GM12892 (cell line): ENCODE measurements at regions not wholly inside any gene's neighbourhood (a gene's known extent, or its start where the extent isn't known, plus 50 kb on each side); places are given as distances from the start of the nearest gene placed in this dataset.

Source experiments
- DNase-seq: peaks from one replicate; pipeline ENCODE4 v3.0.0; 2011; ENCODE audit not compliant: insufficient read length
- FAIRE-seq: peaks from 2 replicates; lab custom pipeline; 2011; peaks lifted over from hg19 to GRCh38; lab: Jason Lieb, UNC
- POLR2A ChIP-seq: IDR thresholded peaks from 2 replicates; pipeline ENCODE4 v1.6.1; 2011; ENCODE audit warnings: low read depth, low read length, control low read depth
- POLR2AphosphoS5 ChIP-seq: IDR thresholded peaks from 2 replicates; pipeline ENCODE4 v1.6.1; 2011; ENCODE audit warnings: low read depth, low read length, control low read depth
- TAF1 ChIP-seq: IDR thresholded peaks from 2 replicates; pipeline ENCODE4 v1.6.1; 2011; ENCODE audit warnings: low read depth, mild to moderate bottlenecking, control low read depth, low read length, borderline replicate concordance

- DNase-seq, result no peak
- TF ChIP-seq POLR2A, result no peak
- TF ChIP-seq TAF1, result no peak
- no peak for TF ChIP-seq POLR2AphosphoS5
- no peak for FAIRE-seq
These were observed 669.5 kb upstream of the GRM3 start for GRCh38 chr7:85974176-85974575.

GRCh38 chr7:85972504-85973141, 671.1 kb upstream of the GRM3 start:
- DNase-seq, result no peak
- no peak for FAIRE-seq

GRCh38 chr7:85954961-85955360, 688.7 kb upstream of the GRM3 start:
- TF ChIP-seq POLR2A (no peak), POLR2AphosphoS5 (no peak), TAF1 (no peak)
- FAIRE-seq, result no peak
- DNase-seq, result no peak

More at GRCh38 chr7:85972504-85973141, 671.1 kb upstream of the GRM3 start:
- TF ChIP-seq TAF1, result no peak

- TF ChIP-seq TAF1 (no peak), POLR2A (no peak), POLR2AphosphoS5 (no peak)
- DNase-seq, result no peak
- no peak for FAIRE-seq
These were observed 692.8 kb upstream of the GRM3 start for GRCh38 chr7:85950871-85951270.

GRCh38 chr7:85950418-85950817, 693.3 kb upstream of the GRM3 start:
- FAIRE-seq (no peak), DNase-seq (no peak)
- TF ChIP-seq POLR2A (no peak), POLR2AphosphoS5 (no peak), TAF1 (no peak)

- DNase-seq (no peak), FAIRE-seq (no peak)
- TF ChIP-seq TAF1, result no peak
- TF ChIP-seq POLR2A, result no peak
- TF ChIP-seq POLR2AphosphoS5, result no peak
These were observed 695.9 kb upstream of the GRM3 start for GRCh38 chr7:85947767-85948166.

GRCh38 chr7:85940798-85941197, 702.9 kb upstream of the GRM3 start:
- DNase-seq (no peak), FAIRE-seq (no peak)
- TF ChIP-seq POLR2A (no peak), POLR2AphosphoS5 (no peak), TAF1 (no peak)

GRCh38 chr7:85931919-85932318, 711.8 kb upstream of the GRM3 start:
- DNase-seq, result no peak
- TF ChIP-seq TAF1 (no peak), POLR2AphosphoS5 (no peak), POLR2A (no peak)
- no peak for FAIRE-seq

GRCh38 chr7:85928500-85928899, 715.2 kb upstream of the GRM3 start:
- TF ChIP-seq TAF1 (no peak), POLR2AphosphoS5 (no peak), POLR2A (no peak)
- DNase-seq (no peak), FAIRE-seq (no peak)

- no peak for TF ChIP-seq POLR2AphosphoS5
- TF ChIP-seq TAF1, result no peak
- no peak for TF ChIP-seq POLR2A
- DNase-seq (no peak), FAIRE-seq (no peak)
These were observed 716.5 kb upstream of the GRM3 start for GRCh38 chr7:85927226-85927625.

GRCh38 chr7:85924062-85924461, 719.6 kb upstream of the GRM3 start:
- FAIRE-seq, result no peak
- no peak for DNase-seq
- TF ChIP-seq POLR2AphosphoS5 (no peak), POLR2A (no peak), TAF1 (no peak)

GRCh38 chr7:85916016-85916415, 727.7 kb upstream of the GRM3 start:
- no peak for FAIRE-seq

GRCh38 chr7:85914437-85914836, 727.6 kb upstream of the SEMA3D start:
- no peak for TF ChIP-seq TAF1
- no peak for TF ChIP-seq POLR2A
- TF ChIP-seq POLR2AphosphoS5, result no peak
- no peak for FAIRE-seq

More at GRCh38 chr7:85916016-85916415, 727.7 kb upstream of the GRM3 start:
- DNase-seq, result no peak
- TF ChIP-seq POLR2A (no peak), POLR2AphosphoS5 (no peak), TAF1 (no peak)

GRCh38 chr7:85908051-85908450, 721.2 kb upstream of the SEMA3D start:
- FAIRE-seq (no peak), DNase-seq (no peak)
- no peak for TF ChIP-seq POLR2AphosphoS5
- no peak for TF ChIP-seq TAF1
- no peak for TF ChIP-seq POLR2A

More at GRCh38 chr7:85914437-85914836, 727.6 kb upstream of the SEMA3D start:
- DNase-seq, result no peak
